T-helper 1 cell treated with Interleukin-12 subunit alpha and Interleukin-12 subunit beta and Interleukin-4 antibody, amounts not matched to agents 30 μg/mL and 1 μg/mL, for 36 hours (primary cell): ENCODE measurements at regions not wholly inside any gene's neighbourhood (a gene's known extent, or its start where the extent isn't known, plus 50 kb on each side); places are given as distances from the start of the nearest gene placed in this dataset.
"Not testable (repeated sequence)": the region's sequence is repeated elsewhere in the genome, so short reads cannot be mapped to it uniquely, and the experiment has no call there.

Experiments
- H3K27ac Mint-ChIP-seq: one replicate; pipeline ENCODE4 v1.8.0; 2021; ENCODE audit warnings: mild to moderate bottlenecking, mixed read lengths
- H3K27me3 Mint-ChIP-seq: one replicate; pipeline ENCODE4 v1.8.0; 2021; ENCODE audit warnings: low read depth, mixed read lengths
- H3K36me3 Mint-ChIP-seq: one replicate; pipeline ENCODE4 v1.8.0; 2021; ENCODE audit warnings: low read depth, mixed read lengths
- H3K4me1 Mint-ChIP-seq: one replicate; pipeline ENCODE4 v1.8.0; 2021; ENCODE audit warnings: low read depth, mixed read lengths
- H3K4me3 Mint-ChIP-seq: one replicate; pipeline ENCODE4 v1.8.0; 2021; ENCODE audit warnings: mild to moderate bottlenecking, moderate library complexity, mixed read lengths
- H3K9me3 Mint-ChIP-seq: one replicate; pipeline ENCODE4 v1.8.0; 2021; ENCODE audit warnings: mixed read lengths

DNA sequence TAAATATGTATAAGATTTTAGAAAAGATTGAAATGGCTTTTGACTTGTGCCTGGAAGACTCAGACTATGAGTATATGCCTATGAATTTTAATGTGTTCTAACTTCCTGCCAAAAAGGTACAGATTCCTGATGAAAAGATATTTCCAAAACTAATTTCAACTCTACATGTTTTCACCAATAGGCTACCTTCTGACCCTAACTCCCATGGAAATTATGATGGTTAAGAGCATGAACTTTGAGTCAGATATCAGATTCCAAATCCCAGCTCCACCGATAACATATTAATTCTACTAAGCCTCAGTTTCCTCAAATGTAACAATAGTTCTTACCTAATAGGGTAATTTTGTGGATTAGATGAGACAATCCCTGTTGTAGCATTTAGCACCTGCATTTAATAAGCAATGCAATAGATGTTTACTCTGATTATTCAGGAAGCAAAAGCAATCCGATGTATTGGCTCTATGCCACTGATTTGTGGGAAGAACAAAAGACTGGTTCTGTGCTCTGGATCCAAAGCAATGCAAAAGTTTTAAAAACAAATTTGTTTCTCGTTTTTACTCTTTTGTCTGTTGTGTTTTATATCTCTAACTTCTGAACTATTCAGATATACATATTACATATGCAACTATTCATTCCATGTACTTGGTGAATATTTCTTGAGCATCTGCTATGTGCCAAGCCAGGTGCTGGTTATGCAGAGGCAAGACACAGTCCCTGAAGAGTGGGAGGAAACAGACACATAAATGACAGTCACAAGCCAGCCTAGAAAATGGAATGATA lies 115.4 kb downstream of the GATA6 start:
- Mint-ChIP-seq H3K4me3 (no peak overlapping the region), H3K27ac (no peak overlapping the region), H3K9me3 (no peaks in the 10 kb centered on the region)

GRCh38 chr18:22283855-22284254 lies 114.5 kb downstream of the GATA6 start:
- H3K27me3 Mint-ChIP-seq, H3K27ac Mint-ChIP-seq, H3K4me3 Mint-ChIP-seq, H3K4me1 Mint-ChIP-seq, H3K36me3 Mint-ChIP-seq, H3K9me3 Mint-ChIP-seq: not testable (repeated sequence)

More for the DNA sequence above, 115.4 kb downstream of the GATA6 start:
- Mint-ChIP-seq H3K27me3 (no peaks in the 10 kb centered on the region), H3K36me3 (no peaks in the 10 kb centered on the region), H3K4me1 (no peaks in the 10 kb centered on the region)

GRCh38 chr18:22283397-22283796 lies 114.0 kb downstream of the GATA6 start:
- no peak overlapping the region for H3K27ac Mint-ChIP-seq
- H3K4me1 Mint-ChIP-seq, result no peaks in the 10 kb centered on the region
- H3K4me3 Mint-ChIP-seq, result no peak overlapping the region
- no peaks in the 10 kb centered on the region for H3K27me3 Mint-ChIP-seq
- no peaks in the 10 kb centered on the region for H3K36me3 Mint-ChIP-seq
- no peaks in the 10 kb centered on the region for H3K9me3 Mint-ChIP-seq

DNA sequence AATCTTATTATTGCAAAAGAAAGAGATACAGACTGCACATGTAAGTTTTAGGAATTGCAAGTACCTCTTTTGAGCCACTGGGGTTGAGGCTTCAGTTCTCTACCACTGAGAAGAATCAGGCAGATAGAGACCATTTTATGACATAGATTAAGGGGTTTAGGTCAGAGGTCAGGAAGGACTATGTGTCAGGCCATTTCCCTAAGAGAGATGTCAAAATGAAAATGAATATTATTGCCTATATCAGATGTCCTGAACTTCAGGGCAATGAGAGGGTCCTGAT lies 113.7 kb downstream of the GATA6 start:
- Mint-ChIP-seq H3K27me3 (no peaks in the 10 kb centered on the region), H3K36me3 (no peaks in the 10 kb centered on the region), H3K4me1 (no peaks in the 10 kb centered on the region), H3K4me3 (no peak overlapping the region), H3K27ac (no peak overlapping the region), H3K9me3 (no peaks in the 10 kb centered on the region)

DNA sequence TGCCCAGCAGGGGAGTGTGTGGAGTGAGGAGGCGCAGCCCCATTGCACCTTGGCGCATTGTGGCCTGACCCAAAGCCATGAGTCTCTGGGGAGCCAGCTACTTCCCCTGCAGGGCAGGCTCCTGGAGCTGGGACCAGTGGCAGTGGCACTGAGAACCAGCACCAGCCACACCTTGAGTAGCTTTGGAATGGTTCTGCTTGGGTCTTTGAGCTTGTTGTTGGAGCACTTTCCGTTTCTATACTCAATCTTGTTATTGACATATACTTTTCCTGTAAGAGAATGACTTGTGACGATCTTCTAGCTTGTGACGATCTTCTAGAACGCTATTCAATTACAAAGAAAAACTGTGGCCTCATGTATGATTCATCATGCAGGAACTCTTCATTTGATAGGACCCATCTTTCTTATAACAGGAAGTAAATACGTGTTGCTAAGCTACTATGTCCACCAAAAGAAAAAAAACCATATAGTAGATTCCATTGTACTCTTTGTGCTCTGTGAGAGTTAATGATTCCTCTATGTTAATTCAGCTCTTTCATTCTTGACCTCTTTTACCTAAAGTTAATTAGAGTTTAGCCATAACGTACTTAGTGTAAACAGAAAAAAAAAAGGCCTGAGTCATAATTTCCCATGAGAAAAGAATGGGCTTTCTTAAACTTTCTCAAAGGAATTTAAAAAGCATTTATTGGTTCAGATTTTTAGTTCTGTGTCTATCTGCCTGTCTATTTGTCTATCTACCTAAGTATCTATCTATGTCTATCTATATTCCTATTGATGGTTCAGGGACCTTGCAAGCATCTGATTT lies 113.1 kb downstream of the GATA6 start:
- no peaks in the 10 kb centered on the region for H3K27me3 Mint-ChIP-seq
- H3K9me3 Mint-ChIP-seq, result no peaks in the 10 kb centered on the region
- H3K27ac Mint-ChIP-seq, result no peak overlapping the region
- no peak overlapping the region for H3K4me3 Mint-ChIP-seq
- H3K4me1 Mint-ChIP-seq, result no peaks in the 10 kb centered on the region
- no peaks in the 10 kb centered on the region for H3K36me3 Mint-ChIP-seq

GRCh38 chr18:22280453-22280750 lies 111.0 kb downstream of the GATA6 start:
- H3K9me3 Mint-ChIP-seq, result no peaks in the 10 kb centered on the region
- no peaks in the 10 kb centered on the region for H3K4me1 Mint-ChIP-seq
- no peaks in the 10 kb centered on the region for H3K27me3 Mint-ChIP-seq
- no peak overlapping the region for H3K4me3 Mint-ChIP-seq
- no peaks in the 10 kb centered on the region for H3K36me3 Mint-ChIP-seq
- no peak overlapping the region for H3K27ac Mint-ChIP-seq

DNA sequence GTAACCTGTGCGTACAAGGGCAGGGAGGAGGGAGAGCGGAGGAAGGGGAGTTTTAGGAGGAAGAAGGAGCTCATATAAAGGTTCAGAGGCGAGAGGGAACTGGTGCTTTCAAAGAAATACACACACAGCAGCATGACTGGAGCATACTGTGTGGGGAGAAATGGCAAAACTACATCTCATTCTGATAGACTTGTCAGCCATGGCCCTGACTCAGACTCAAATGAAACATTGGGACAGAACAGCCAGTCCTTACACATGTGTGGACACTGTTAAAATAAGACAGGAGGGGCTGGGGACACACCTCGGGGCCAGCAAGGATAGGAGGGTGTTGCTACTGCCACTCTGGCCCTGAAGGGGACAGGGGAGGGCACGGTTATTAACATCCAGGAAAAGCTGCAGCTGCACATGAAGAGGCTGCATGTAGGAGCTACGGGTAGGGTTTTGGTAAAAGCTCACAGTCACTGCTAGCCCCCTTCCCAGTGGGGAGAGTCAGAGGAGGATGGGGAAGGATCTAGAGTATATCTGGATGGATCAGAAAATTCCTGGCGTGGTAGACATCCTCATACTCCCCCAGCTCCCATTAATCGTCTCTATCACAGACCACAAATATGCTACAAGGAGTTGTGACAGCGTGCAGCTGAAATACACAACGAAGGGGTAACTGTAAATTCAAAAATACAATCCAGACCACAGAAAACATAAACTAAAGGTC lies 110.5 kb downstream of the GATA6 start:
- Mint-ChIP-seq H3K9me3 (no peaks in the 10 kb centered on the region), H3K36me3 (no peaks in the 10 kb centered on the region), H3K4me3 (no peak overlapping the region), H3K27ac (no peak overlapping the region), H3K27me3 (no peaks in the 10 kb centered on the region), H3K4me1 (no peaks in the 10 kb centered on the region)

DNA sequence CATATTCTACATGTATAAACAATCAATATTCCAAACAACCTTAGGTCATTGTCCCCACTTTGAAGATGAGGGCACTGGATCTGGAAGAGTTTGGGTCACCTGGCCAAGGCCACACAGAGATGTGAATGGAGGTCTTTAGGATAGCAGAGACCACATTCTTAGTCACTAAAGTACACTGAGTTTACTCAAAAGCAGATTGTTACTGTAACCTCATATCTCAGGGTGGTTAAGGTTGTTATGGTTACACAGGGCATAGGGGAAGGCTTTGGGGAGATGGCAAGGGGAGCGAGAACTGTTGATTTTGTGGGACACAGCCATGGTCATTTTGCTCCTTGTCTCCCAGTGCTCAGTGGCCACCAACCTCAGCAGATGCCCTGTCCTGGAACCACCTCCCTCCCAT lies 109.4 kb downstream of the GATA6 start:
- H3K4me3 Mint-ChIP-seq, result no peak overlapping the region
- H3K36me3 Mint-ChIP-seq, result no peaks in the 10 kb centered on the region
- H3K27me3 Mint-ChIP-seq, result no peaks in the 10 kb centered on the region
- H3K9me3 Mint-ChIP-seq, result no peaks in the 10 kb centered on the region
- H3K27ac Mint-ChIP-seq, result no peak overlapping the region
- no peaks in the 10 kb centered on the region for H3K4me1 Mint-ChIP-seq

DNA sequence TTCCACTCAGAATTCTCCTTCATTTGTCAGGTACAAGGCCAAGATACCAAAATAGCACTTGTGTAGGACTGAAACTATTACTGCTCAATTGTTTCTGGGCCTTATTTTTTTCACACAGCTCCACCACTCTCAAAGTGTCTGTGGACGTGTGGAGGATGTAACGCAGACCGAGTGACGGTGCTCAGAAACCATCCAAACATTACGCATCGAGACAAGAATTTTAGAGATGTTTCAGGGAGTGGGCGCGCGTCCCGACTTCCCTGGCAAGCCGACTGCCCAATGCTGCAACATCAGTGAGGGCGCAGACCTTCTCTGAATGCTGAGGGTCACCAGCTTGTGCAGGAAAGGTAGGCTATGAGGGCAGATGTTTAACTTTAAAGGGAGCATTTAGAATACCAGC lies 108.4 kb downstream of the GATA6 start:
- Mint-ChIP-seq H3K9me3 (no peaks in the 10 kb centered on the region), H3K4me3 (no peak overlapping the region), H3K27me3 (no peaks in the 10 kb centered on the region), H3K36me3 (no peaks in the 10 kb centered on the region), H3K4me1 (no peaks in the 10 kb centered on the region), H3K27ac (no peak overlapping the region)

- Mint-ChIP-seq H3K9me3 (no peaks in the 10 kb centered on the region), H3K27ac (no peak overlapping the region), H3K36me3 (no peaks in the 10 kb centered on the region), H3K4me3 (no peak overlapping the region), H3K4me1 (no peaks in the 10 kb centered on the region), H3K27me3 (no peaks in the 10 kb centered on the region)
These were observed 106.9 kb downstream of the GATA6 start for GRCh38 chr18:22276334-22276713.

DNA sequence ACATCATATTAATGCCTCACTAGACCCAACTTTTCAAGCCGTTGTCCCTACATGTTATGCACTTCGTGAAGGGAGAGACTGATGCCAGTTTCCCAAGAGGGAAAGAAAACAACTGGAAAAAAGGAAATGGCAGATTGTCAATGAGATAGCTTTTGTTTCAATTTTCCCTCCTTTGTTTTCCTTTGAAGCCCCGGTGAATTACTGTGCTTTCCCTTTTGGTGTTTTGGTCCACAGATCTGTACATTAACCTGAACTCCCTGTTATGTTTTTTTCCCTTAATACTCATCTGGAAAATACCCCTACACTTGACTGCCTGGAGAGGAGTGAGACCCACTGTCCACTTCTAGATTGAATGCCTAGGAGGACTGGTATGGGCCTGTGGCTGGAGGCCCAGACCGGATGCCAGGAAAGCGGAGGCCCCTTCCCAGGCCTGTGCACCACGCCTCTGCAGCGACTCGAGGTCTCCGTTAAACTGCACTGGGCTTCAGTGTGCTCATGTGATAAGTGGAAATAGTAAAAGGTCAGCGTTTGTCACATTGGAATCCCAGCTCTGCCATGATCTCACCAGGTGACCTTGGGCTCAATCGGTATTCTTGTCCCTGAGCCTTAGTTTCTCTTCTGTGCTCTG lies 106.4 kb downstream of the GATA6 start:
- no peaks in the 10 kb centered on the region for H3K9me3 Mint-ChIP-seq
- no peak overlapping the region for H3K4me3 Mint-ChIP-seq
- no peaks in the 10 kb centered on the region for H3K4me1 Mint-ChIP-seq
- no peaks in the 10 kb centered on the region for H3K36me3 Mint-ChIP-seq
- no peaks in the 10 kb centered on the region for H3K27me3 Mint-ChIP-seq
- no peak overlapping the region for H3K27ac Mint-ChIP-seq

DNA sequence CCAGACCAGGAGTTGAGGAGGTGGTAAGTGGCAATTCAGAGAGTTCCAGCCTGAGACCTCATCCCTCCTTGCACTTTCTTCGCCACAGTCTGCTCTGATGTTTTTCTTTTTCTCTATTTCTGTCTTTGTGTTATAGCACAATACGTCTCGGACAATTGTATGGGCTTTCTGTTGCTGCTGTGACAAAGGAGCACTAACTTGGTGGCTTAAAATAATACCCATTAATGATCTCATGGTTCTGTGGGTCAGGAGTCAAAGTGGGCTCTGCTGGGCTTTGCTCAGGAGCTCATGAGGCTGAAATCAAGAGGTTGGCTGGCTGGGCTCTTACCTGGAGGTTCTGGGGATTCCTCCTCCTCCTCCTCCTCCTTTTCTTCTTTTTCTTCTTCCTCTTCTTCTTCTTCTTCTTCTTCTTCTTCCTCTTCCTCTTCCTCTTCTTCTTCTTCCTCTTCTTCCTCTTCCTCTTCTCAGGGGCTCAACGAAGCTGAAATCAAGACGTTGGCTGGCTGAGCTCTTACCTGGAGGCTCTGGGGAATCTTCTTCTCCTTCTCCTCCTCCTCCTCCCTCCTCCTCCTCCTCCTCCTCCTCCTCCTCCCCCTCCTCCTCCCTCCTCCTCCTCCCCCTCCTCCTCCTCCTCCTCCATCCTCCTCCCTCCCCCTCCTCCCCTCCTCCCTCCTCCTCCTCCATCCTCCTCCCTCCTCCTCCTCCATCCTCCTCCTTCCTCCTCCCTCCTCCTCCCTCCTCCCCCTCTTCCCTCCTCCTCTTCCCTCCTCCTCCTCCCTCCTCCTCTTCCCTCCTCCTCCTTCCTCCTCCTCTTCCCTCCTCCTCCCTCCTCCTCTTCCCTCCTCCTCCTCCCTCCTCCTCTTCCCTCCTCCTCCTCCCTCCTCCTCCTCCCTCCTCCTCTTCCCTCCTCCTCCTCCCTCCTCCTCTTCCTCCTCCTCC lies 104.0 kb downstream of the GATA6 start:
- Mint-ChIP-seq H3K9me3 (no peaks in the 10 kb centered on the region), H3K27ac (no peak overlapping the region), H3K4me3 (no peak overlapping the region)

GRCh38 chr18:22272242-22272641 lies 102.9 kb downstream of the GATA6 start:
- H3K4me3 Mint-ChIP-seq, result no peak overlapping the region
- no peak overlapping the region for H3K27ac Mint-ChIP-seq
- H3K4me1 Mint-ChIP-seq, result no peaks in the 10 kb centered on the region
- no peaks in the 10 kb centered on the region for H3K36me3 Mint-ChIP-seq
- H3K9me3 Mint-ChIP-seq, result no peaks in the 10 kb centered on the region
- no peaks in the 10 kb centered on the region for H3K27me3 Mint-ChIP-seq

More for the DNA sequence above, 104.0 kb downstream of the GATA6 start:
- Mint-ChIP-seq H3K4me1 (no peaks in the 10 kb centered on the region), H3K36me3 (no peaks in the 10 kb centered on the region), H3K27me3 (no peaks in the 10 kb centered on the region)

GRCh38 chr18:22271030-22271429 lies 101.6 kb downstream of the GATA6 start:
- no peaks in the 10 kb centered on the region for H3K36me3 Mint-ChIP-seq
- H3K27me3 Mint-ChIP-seq, result no peaks in the 10 kb centered on the region
- no peaks in the 10 kb centered on the region for H3K9me3 Mint-ChIP-seq

More at GRCh38 chr18:22271030-22271429, 101.6 kb downstream of the GATA6 start:
- H3K4me3 Mint-ChIP-seq, result no peak overlapping the region
- H3K4me1 Mint-ChIP-seq, result no peaks in the 10 kb centered on the region
- no peak overlapping the region for H3K27ac Mint-ChIP-seq
